ENCODE measurements at regions not wholly inside any gene's neighbourhood (a gene's known extent, or its start where the extent isn't known, plus 50 kb on each side); places are given as distances from the start of the nearest gene placed in this dataset.

- H3K36me3 ChIP-seq (replicated peaks in 1 of 2; ENCODE audit: insufficient read depth in 1 of 2, low read depth in 2 of 2), result no peaks in the 10 kb centered on the region
- H3K9me3 ChIP-seq, result no peaks in the 10 kb centered on the region
- no peak overlapping the region for H3K27ac ChIP-seq
- TF ChIP-seq CTCF (IDR thresholded peaks at IDR 0.05) (no peak), POLR2A (IDR thresholded peaks at IDR 0.05) (no peak)
- intact Hi-C loops (cut with DNase I), result no loop called here
- peaks cover 0 to 4% of the 10 kb centered on the region in 2 donors for H3K27me3 ChIP-seq
- H3K4me3 ChIP-seq, result no peak overlapping the region
- no peaks in the 10 kb centered on the region for H3K4me1 ChIP-seq
- no peak for ATAC-seq
- 47 to 64% methylated on average over 9 of the region's 9 CpGs for WGBS, 2 donors
- no peak for DNase-seq
These were observed 68.4 kb upstream of the NOX3 start for GRCh38 chr6:155523821-155524651.

- H3K36me3 ChIP-seq (replicated peaks in 1 of 2; ENCODE audit: insufficient read depth in 1 of 2, low read depth in 2 of 2), result no peaks in the 10 kb centered on the region
- intact Hi-C loops (cut with DNase I), result no loop called here
- H3K4me1 ChIP-seq, result no peaks in the 10 kb centered on the region
- H3K9me3 ChIP-seq, result no peaks in the 10 kb centered on the region
- TF ChIP-seq CTCF (IDR thresholded peaks at IDR 0.05) (no peak), POLR2A (IDR thresholded peaks at IDR 0.05) (no peak)
- H3K4me3 ChIP-seq, result no peak overlapping the region
- no peak for ATAC-seq
- peaks cover 0 to 4% of the 10 kb centered on the region in 2 donors for H3K27me3 ChIP-seq
- no peak for DNase-seq
- no peak overlapping the region for H3K27ac ChIP-seq
These were observed 66.1 kb upstream of the NOX3 start for GRCh38 chr6:155521719-155522118.

GRCh38 chr6:155520078-155520477 is 64.4 kb upstream of the NOX3 start:
- Histone ChIP-seq H3K4me3 (no peak overlapping the region), H3K4me1 (no peaks in the 10 kb centered on the region), H3K27ac (no peak overlapping the region), H3K36me3 (replicated peaks in 1 of 2; ENCODE audit: insufficient read depth in 1 of 2, low read depth in 2 of 2) (no peaks in the 10 kb centered on the region), H3K9me3 (no peaks in the 10 kb centered on the region), H3K27me3 (no peaks in the 10 kb centered on the region)
- 68% methylated on average over 2 of the region's 2 CpGs for WGBS, 2 donors
- TF ChIP-seq POLR2A (IDR thresholded peaks at IDR 0.05) (no peak), CTCF (IDR thresholded peaks at IDR 0.05) (no peak)
- intact Hi-C loops (cut with DNase I), result no loop called here
- DNase-seq (no peak), ATAC-seq (no peak)

GRCh38 chr6:155519176-155519738 is 63.6 kb upstream of the NOX3 start:
- no peak overlapping the region for H3K4me3 ChIP-seq
- no peaks in the 10 kb centered on the region for H3K4me1 ChIP-seq
- H3K9me3 ChIP-seq, result no peaks in the 10 kb centered on the region
- no peaks in the 10 kb centered on the region for H3K27me3 ChIP-seq
- H3K27ac ChIP-seq, result no peak overlapping the region
- ATAC-seq (no peak), DNase-seq (no peak)
- TF ChIP-seq POLR2A (IDR thresholded peaks at IDR 0.05), result no peak
- TF ChIP-seq CTCF (IDR thresholded peaks at IDR 0.05), result no peak
- H3K36me3 ChIP-seq (replicated peaks in 1 of 2; ENCODE audit: insufficient read depth in 1 of 2, low read depth in 2 of 2), result no peaks in the 10 kb centered on the region
- intact Hi-C loops (cut with DNase I), result no loop called here
- WGBS, 2 donors, result 38 to 62% methylated on average over 1 of the region's 1 CpG

GRCh38 chr6:155517294-155517693 is 61.7 kb upstream of the NOX3 start:
- no peak for DNase-seq
- TF ChIP-seq POLR2A (IDR thresholded peaks at IDR 0.05) (no peak), CTCF (IDR thresholded peaks at IDR 0.05) (no peak)
- Histone ChIP-seq H3K27me3 (no peaks in the 10 kb centered on the region), H3K36me3 (replicated peaks in 1 of 2; ENCODE audit: insufficient read depth in 1 of 2, low read depth in 2 of 2) (no peaks in the 10 kb centered on the region), H3K9me3 (no peaks in the 10 kb centered on the region), H3K4me3 (no peak overlapping the region), H3K27ac (no peak overlapping the region), H3K4me1 (no peaks in the 10 kb centered on the region)
- ATAC-seq, result no peak
- intact Hi-C loops (cut with DNase I), result no loop called here
- WGBS, 2 donors, result 78 to 84% methylated on average over 8 of the region's 8 CpGs

All from body of pancreas (tissue), 4 donors.